ENCODE measurements at regions not wholly inside any gene's neighbourhood (a gene's known extent, or its start where the extent isn't known, plus 50 kb on each side); places are given as distances from the start of the nearest gene placed in this dataset.

- TF ChIP-seq, protein P1, sequence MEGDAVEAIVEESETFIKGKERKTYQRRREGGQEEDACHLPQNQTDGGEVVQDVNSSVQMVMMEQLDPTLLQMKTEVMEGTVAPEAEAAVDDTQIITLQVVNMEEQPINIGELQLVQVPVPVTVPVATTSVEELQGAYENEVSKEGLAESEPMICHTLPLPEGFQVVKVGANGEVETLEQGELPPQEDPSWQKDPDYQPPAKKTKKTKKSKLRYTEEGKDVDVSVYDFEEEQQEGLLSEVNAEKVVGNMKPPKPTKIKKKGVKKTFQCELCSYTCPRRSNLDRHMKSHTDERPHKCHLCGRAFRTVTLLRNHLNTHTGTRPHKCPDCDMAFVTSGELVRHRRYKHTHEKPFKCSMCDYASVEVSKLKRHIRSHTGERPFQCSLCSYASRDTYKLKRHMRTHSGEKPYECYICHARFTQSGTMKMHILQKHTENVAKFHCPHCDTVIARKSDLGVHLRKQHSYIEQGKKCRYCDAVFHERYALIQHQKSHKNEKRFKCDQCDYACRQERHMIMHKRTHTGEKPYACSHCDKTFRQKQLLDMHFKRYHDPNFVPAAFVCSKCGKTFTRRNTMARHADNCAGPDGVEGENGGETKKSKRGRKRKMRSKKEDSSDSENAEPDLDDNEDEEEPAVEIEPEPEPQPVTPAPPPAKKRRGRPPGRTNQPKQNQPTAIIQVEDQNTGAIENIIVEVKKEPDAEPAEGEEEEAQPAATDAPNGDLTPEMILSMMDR (IDR thresholded peaks at IDR 0.05; ENCODE audit: control extremely low read depth in 1 of 3, insufficient read depth in 1 of 3, low read depth in 1 of 3, low read length in 3 of 3): no peak
- TF ChIP-seq CEBPB (IDR thresholded peaks at IDR 0.05; ENCODE audit: low read depth, low read length) (no peak), JUND (IDR thresholded peaks at IDR 0.05; ENCODE audit: low read length) (no peak), TEAD4 (IDR thresholded peaks at IDR 0.05; ENCODE audit: low read depth, low read length) (no peak), CREB1 (IDR thresholded peaks at IDR 0.05) (no peak), SP1 (IDR thresholded peaks at IDR 0.05; ENCODE audit: low read depth, low read length) (no peak), MAFK (IDR thresholded peaks at IDR 0.05; ENCODE audit: low read depth, low read length) (no peak), BRCA1 (IDR thresholded peaks at IDR 0.05; ENCODE audit: low read depth, low read length) (no peak)
Measured at GRCh38 chr18:8980496-8980895, 122.0 kb upstream of the NDUFV2 start.

Data from H1 (cell line).